ENCODE measurements at regions not wholly inside any gene's neighbourhood (a gene's known extent, or its start where the extent isn't known, plus 50 kb on each side); places are given as distances from the start of the nearest gene placed in this dataset.
"Not testable (repeated sequence)": the region's sequence is repeated elsewhere in the genome, so short reads cannot be mapped to it uniquely, and the experiment has no call there.

GRCh38 chr5:103981592-103981991 is 419.0 kb upstream of the NUDT12 start:
- Histone ChIP-seq H3K36me3 (ENCODE audit: insufficient read depth, low read length) (no peaks in the 10 kb centered on the region), H3K4me3 (no peak overlapping the region), H3K9me3 (ENCODE audit: low read depth, low read length) (no peaks in the 10 kb centered on the region), H3K27ac (no peak overlapping the region), H3K9ac (ENCODE audit: insufficient read length) (no peak overlapping the region)
- no peak for DNase-seq (ENCODE audit: low read depth, low spot score)
- TF ChIP-seq EZH2 (IDR thresholded peaks at IDR 0.05) (no peak), FOXP2 (optimal IDR thresholded peaks at IDR 0.05; ENCODE audit: control extremely low read depth, extremely low read length, insufficient read depth) (no peak), POLR2AphosphoS5 (IDR thresholded peaks at IDR 0.05; ENCODE audit: borderline replicate concordance, low read depth, low read length) (no peak)

- no peaks in the 10 kb centered on the region for H3K36me3 ChIP-seq (ENCODE audit: insufficient read depth, low read length)
- no peak overlapping the region for H3K27ac ChIP-seq
- no peak overlapping the region for H3K4me3 ChIP-seq
- H3K9me3 ChIP-seq (ENCODE audit: low read depth, low read length) = no peaks in the 10 kb centered on the region
- TF ChIP-seq POLR2AphosphoS5 (IDR thresholded peaks at IDR 0.05; ENCODE audit: borderline replicate concordance, low read depth, low read length) (no peak), FOXP2 (optimal IDR thresholded peaks at IDR 0.05; ENCODE audit: control extremely low read depth, extremely low read length, insufficient read depth) (no peak), EZH2 (IDR thresholded peaks at IDR 0.05) (no peak)
- DNase-seq (ENCODE audit: low read depth, low spot score) = no peak
- no peak overlapping the region for H3K9ac ChIP-seq (ENCODE audit: insufficient read length)
These were observed 411.1 kb upstream of the NUDT12 start for GRCh38 chr5:103973669-103974068.

- not testable (repeated sequence) for H3K4me3 ChIP-seq; DNase-seq (ENCODE audit: low read depth, low spot score); H3K27ac ChIP-seq; H3K9ac ChIP-seq (ENCODE audit: insufficient read length); H3K9me3 ChIP-seq (ENCODE audit: low read depth, low read length); H3K36me3 ChIP-seq (ENCODE audit: insufficient read depth, low read length)
These were observed 403.7 kb upstream of the NUDT12 start for GRCh38 chr5:103966295-103966694.

DNA sequence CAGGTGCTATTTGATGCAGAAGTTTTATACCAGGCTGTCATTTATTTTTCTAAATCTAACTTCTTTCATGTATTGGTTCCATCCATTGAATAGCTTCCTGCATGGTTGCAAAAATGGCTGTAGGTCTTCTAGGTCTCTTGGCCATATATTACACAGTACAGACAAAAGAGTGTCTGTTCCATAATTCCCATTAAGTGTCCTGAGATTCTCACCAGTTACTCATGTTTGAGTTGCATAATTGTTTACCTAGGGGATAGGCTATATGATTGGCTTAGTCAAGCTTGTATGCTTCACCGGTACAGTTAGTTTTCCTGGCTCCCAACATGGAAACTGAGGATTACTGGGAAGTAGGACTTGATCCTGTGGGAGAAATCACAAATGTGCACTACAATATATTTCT is 399.4 kb upstream of the NUDT12 start:
- no peak for TF ChIP-seq EZH2 (IDR thresholded peaks at IDR 0.05)
- TF ChIP-seq POLR2AphosphoS5 (IDR thresholded peaks at IDR 0.05; ENCODE audit: borderline replicate concordance, low read depth, low read length) = no peak
- TF ChIP-seq FOXP2 (optimal IDR thresholded peaks at IDR 0.05; ENCODE audit: control extremely low read depth, extremely low read length, insufficient read depth) = no peak
- no peaks in the 10 kb centered on the region for H3K9me3 ChIP-seq (ENCODE audit: low read depth, low read length)
- DNase-seq (ENCODE audit: low read depth, low spot score) = no peak
- H3K9ac ChIP-seq (ENCODE audit: insufficient read length) = no peak overlapping the region
- H3K27ac ChIP-seq = no peak overlapping the region
- no peak overlapping the region for H3K4me3 ChIP-seq
- H3K36me3 ChIP-seq (ENCODE audit: insufficient read depth, low read length) = no peaks in the 10 kb centered on the region

DNA sequence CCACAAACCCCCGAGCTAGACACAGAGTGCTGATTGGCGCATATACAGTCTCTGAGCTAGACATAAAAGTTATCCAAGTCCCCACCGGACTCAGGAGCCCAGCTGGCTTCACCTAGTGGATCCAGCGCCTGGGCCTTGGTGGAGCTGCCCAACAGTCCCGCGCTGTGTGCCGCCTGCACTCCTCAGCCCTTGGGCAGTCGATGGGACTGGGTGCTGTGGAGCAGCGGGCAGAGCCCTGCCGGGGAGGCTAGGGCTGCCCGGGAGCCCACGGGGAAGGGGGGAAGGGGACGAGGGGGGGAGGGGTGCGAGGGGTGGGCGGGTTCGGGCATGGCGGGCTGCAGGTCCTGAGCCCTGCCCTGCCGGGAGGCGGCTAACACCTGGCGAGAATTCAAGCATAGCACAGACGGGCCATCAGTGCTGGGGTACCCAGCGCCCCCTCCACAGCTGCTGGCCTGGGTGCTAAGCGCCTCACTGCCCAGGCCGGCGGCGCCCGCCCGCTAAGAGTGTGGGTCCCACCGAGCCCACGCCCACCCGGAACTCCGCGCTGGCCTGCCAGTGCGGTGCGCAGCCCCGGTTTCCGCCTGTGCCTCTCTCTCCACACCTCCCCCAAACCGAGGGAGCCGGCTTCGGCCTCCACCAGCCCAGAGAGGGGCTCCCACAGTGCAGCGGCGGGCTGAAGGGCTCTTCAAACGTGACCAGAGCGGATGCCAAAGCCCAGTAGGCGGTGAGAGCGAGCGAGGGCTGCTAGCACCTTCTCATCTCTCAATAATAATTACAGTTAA is 391.2 kb upstream of the NUDT12 start:
- no peaks in the 10 kb centered on the region for H3K9me3 ChIP-seq (ENCODE audit: low read depth, low read length)
- no peak overlapping the region for H3K27ac ChIP-seq
- H3K36me3 ChIP-seq (ENCODE audit: insufficient read depth, low read length) = no peaks in the 10 kb centered on the region
- DNase-seq (ENCODE audit: low read depth, low spot score) = no peak
- TF ChIP-seq FOXP2 (optimal IDR thresholded peaks at IDR 0.05; ENCODE audit: control extremely low read depth, extremely low read length, insufficient read depth) (no peak), EZH2 (IDR thresholded peaks at IDR 0.05) (no peak), POLR2AphosphoS5 (IDR thresholded peaks at IDR 0.05; ENCODE audit: borderline replicate concordance, low read depth, low read length) (no peak)
- no peak overlapping the region for H3K9ac ChIP-seq (ENCODE audit: insufficient read length)
- no peak overlapping the region for H3K4me3 ChIP-seq

DNA sequence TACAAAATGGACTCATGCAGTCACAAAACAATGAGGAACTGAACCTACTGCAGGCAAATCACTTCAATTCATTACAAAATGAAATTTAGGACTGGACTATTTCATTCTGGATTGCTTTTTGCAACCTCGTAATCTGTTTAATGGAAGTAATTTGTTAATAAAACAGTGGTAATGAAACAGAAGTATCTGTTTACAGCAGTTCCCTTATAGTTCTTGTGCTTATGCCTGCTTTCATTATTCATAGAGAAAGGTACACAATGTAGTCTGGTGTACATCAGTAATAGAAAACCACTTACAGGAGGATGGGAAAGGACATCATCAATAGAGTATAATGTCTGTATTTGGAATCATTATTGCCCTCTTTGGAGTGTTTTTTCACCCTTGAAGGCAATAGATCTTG is 389.2 kb upstream of the NUDT12 start:
- H3K4me3 ChIP-seq = no peak overlapping the region
- H3K9me3 ChIP-seq (ENCODE audit: low read depth, low read length) = no peaks in the 10 kb centered on the region
- TF ChIP-seq EZH2 (IDR thresholded peaks at IDR 0.05) = no peak
- no peak for TF ChIP-seq POLR2AphosphoS5 (IDR thresholded peaks at IDR 0.05; ENCODE audit: borderline replicate concordance, low read depth, low read length)
- TF ChIP-seq FOXP2 (optimal IDR thresholded peaks at IDR 0.05; ENCODE audit: control extremely low read depth, extremely low read length, insufficient read depth) = no peak
- H3K36me3 ChIP-seq (ENCODE audit: insufficient read depth, low read length) = no peaks in the 10 kb centered on the region
- DNase-seq (ENCODE audit: low read depth, low spot score) = no peak
- H3K9ac ChIP-seq (ENCODE audit: insufficient read length) = no peak overlapping the region
- H3K27ac ChIP-seq = no peak overlapping the region

DNA sequence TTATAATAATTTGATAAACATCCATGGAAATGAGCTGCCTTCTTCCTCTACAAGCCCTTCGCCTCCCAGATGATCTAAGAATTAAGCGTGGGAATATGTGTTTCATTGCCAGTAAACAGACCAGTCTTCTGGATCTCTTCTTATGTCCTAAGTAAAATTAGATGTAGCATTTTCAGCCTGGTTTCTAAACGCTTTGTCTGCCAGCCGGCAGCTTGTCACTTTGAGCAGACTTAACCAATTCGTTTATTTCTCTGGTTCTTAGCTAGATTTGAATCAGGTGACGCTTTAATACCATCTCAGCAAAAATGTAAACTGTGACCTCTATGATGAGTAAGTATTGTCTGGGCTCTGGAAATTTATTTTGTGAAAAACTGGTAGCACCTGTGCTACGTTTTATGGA is 380.6 kb upstream of the NUDT12 start:
- DNase-seq (ENCODE audit: low read depth, low spot score) = no peak
- Histone ChIP-seq H3K36me3 (ENCODE audit: insufficient read depth, low read length) (no peaks in the 10 kb centered on the region), H3K9me3 (ENCODE audit: low read depth, low read length) (no peaks in the 10 kb centered on the region; the same call in 1 of the 2 replicates), H3K4me3 (no peak overlapping the region), H3K27ac (no peak overlapping the region), H3K9ac (ENCODE audit: insufficient read length) (no peak overlapping the region)
- TF ChIP-seq POLR2AphosphoS5 (IDR thresholded peaks at IDR 0.05; ENCODE audit: borderline replicate concordance, low read depth, low read length) (no peak), EZH2 (IDR thresholded peaks at IDR 0.05) (no peak), FOXP2 (optimal IDR thresholded peaks at IDR 0.05; ENCODE audit: control extremely low read depth, extremely low read length, insufficient read depth) (no peak)

DNA sequence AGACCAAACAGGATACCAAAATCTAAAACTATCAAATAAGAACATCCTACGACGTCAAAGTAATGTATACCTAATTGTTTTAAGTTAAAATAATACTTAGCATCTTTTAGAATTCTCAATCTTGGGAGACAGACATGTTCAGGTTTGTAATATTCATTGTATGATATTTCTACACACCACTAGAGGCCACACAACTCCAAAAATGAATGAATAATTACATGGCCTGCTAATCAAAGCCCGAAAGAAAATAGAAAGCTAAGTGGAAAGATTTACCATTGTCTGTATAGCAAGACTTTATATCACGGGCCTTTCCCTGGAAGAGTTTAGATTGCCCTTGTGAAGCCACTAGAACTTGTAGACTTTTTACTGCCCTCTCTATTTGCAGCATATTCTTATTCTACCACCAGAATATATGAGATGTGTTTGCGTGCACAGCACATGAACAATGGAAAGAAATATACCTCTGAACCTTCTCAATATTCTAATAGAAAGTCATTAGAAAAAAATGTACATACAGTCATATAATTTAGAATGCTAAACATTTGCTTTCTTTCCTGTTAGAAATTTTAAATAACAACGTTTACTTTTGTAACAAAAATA is 380.1 kb upstream of the NUDT12 start:
- Histone ChIP-seq H3K4me3 (no peak overlapping the region), H3K9me3 (ENCODE audit: low read depth, low read length) (no peaks in the 10 kb centered on the region; the same call in 1 of the 2 replicates), H3K9ac (ENCODE audit: insufficient read length) (no peak overlapping the region), H3K27ac (no peak overlapping the region), H3K36me3 (ENCODE audit: insufficient read depth, low read length) (no peaks in the 10 kb centered on the region)
- no peak for TF ChIP-seq EZH2 (IDR thresholded peaks at IDR 0.05)
- no peak for TF ChIP-seq POLR2AphosphoS5 (IDR thresholded peaks at IDR 0.05; ENCODE audit: borderline replicate concordance, low read depth, low read length)
- TF ChIP-seq FOXP2 (optimal IDR thresholded peaks at IDR 0.05; ENCODE audit: control extremely low read depth, extremely low read length, insufficient read depth) = no peak
- no peak for DNase-seq (ENCODE audit: low read depth, low spot score)

Measured in SK-N-MC (cell line).